ENCODE measurements at regions not wholly inside any gene's neighbourhood (a gene's known extent, or its start where the extent isn't known, plus 50 kb on each side); places are given as distances from the start of the nearest gene placed in this dataset.

- TF ChIP-seq TEAD4 (IDR thresholded peaks at IDR 0.05; ENCODE audit: low read depth, low read length) (no peak), EZH2 (IDR thresholded peaks at IDR 0.05; ENCODE audit: low read depth, low read length, severe bottlenecking) (no peak), PHF8 (conservative IDR thresholded peaks at IDR 0.05; ENCODE audit: low read depth, low read length) (no peak), CTCF (IDR thresholded peaks at IDR 0.05; ENCODE audit: control extremely low read depth in 1 of 3, insufficient read depth in 1 of 3, low read depth in 1 of 3, low read length in 3 of 3) (no peak), FOSL1 (IDR thresholded peaks at IDR 0.05; ENCODE audit: insufficient read depth, low read depth, low read length) (no peak), GABPA (IDR thresholded peaks at IDR 0.05; ENCODE audit: borderline replicate concordance, insufficient read depth, low read length) (no peak), BACH1 (IDR thresholded peaks at IDR 0.05; ENCODE audit: low read length) (no peak), POLR2A (IDR thresholded peaks at IDR 0.05; ENCODE audit: control extremely low read depth in 1 of 2, low read depth in 2 of 2, low read length in 2 of 2) (no peak), USF2 (IDR thresholded peaks at IDR 0.05; ENCODE audit: low read length) (no peak), CHD2 (IDR thresholded peaks at IDR 0.05; ENCODE audit: low read length) (no peak), NANOG (IDR thresholded peaks at IDR 0.05; ENCODE audit: insufficient read depth, low read depth, low read length, poor library complexity, severe bottlenecking) (no peak), SP1 (IDR thresholded peaks at IDR 0.05; ENCODE audit: low read depth, low read length) (no peak)
These were observed 91.9 kb upstream of the CHD1 start for GRCh38 chr5:99020698-99021048.

Measured in H1 (cell line).